ENCODE measurements at regions not wholly inside any gene's neighbourhood (a gene's known extent, or its start where the extent isn't known, plus 50 kb on each side); places are given as distances from the start of the nearest gene placed in this dataset.

GRCh38 chr17:71398800-71399219 is 722.0 kb upstream of the SOX9 start:
- 39% methylated on average over 4 of the region's 4 CpGs for WGBS
- Histone ChIP-seq H3K4me3 (no peak overlapping the region), H3K27ac (no peak overlapping the region), H3K27me3 (replicated peaks; ENCODE audit: insufficient read depth) (no peaks in the 10 kb centered on the region), H3K9me3 (no peaks in the 10 kb centered on the region), H3K4me1 (replicated peaks) (no peaks in the 10 kb centered on the region), H3K36me3 (no peaks in the 10 kb centered on the region)
- TF ChIP-seq CTCF (IDR thresholded peaks at IDR 0.05) (no peak), POLR2A (IDR thresholded peaks at IDR 0.05) (no peak), POLR2AphosphoS5 (IDR thresholded peaks at IDR 0.05) (no peak)
- no peak for DNase-seq (ENCODE audit: low spot score)
- intact Hi-C loops (cut with DNase I), result no loop called here

DNA sequence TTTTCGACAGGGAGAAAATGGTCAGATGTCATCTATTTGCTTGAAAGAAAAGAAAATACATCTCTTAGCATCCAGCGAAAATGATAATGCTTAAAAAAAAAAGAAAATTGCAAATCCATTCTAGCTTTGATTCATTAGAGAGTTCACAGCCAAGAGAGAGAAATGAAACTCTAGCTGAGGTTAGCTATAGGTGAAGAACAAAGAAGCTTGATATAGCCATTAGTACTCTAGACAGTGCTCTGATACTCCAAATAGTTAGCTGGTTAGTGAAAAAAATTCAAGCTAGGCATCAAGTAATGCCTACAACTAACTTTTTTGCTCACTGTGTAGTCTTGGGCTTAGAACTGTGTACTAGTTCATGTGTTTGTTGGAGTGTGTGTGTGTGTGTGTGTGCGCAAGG is 721.6 kb upstream of the SOX9 start:
- H3K9me3 ChIP-seq, result no peaks in the 10 kb centered on the region
- H3K36me3 ChIP-seq, result no peaks in the 10 kb centered on the region
- no peaks in the 10 kb centered on the region for H3K4me1 ChIP-seq (replicated peaks)
- intact Hi-C loops (cut with DNase I), result no loop called here
- no peak for DNase-seq (ENCODE audit: low spot score)
- 37% methylated on average over 3 of the region's 3 CpGs for WGBS
- no peaks in the 10 kb centered on the region for H3K27me3 ChIP-seq (replicated peaks; ENCODE audit: insufficient read depth)
- no peak overlapping the region for H3K4me3 ChIP-seq
- TF ChIP-seq POLR2A (IDR thresholded peaks at IDR 0.05), result no peak
- no peak for TF ChIP-seq CTCF (IDR thresholded peaks at IDR 0.05)
- no peak for TF ChIP-seq POLR2AphosphoS5 (IDR thresholded peaks at IDR 0.05)
- no peak overlapping the region for H3K27ac ChIP-seq

DNA sequence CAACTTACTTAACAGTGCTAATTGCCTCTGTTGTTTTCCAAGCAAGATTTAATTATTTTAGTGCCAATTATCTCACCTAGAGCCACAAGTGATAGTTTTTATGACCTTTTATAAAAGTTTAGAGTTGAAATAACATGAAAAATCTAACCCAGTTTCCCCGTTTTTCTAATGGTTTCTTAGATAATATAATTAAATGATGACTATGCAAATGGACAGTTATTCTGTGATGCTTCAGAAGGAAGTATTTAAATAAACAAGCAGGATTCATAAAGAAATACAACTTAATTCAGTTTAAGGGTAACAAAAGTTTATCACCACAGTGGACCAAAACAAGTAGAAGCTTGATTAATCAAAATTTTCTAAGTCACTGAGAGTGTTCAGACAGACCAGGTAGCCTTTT is 721.2 kb upstream of the SOX9 start:
- H3K27ac ChIP-seq, result no peak overlapping the region
- no peaks in the 10 kb centered on the region for H3K27me3 ChIP-seq (replicated peaks; ENCODE audit: insufficient read depth)
- TF ChIP-seq POLR2AphosphoS5 (IDR thresholded peaks at IDR 0.05), result no peak
- no peak for TF ChIP-seq CTCF (IDR thresholded peaks at IDR 0.05)
- TF ChIP-seq POLR2A (IDR thresholded peaks at IDR 0.05), result no peak
- intact Hi-C loops (cut with DNase I), result no loop called here
- no peak for DNase-seq (ENCODE audit: low spot score)
- no peaks in the 10 kb centered on the region for H3K9me3 ChIP-seq
- 45% methylated on average over 1 of the region's 1 CpG for WGBS
- no peak overlapping the region for H3K4me3 ChIP-seq
- H3K4me1 ChIP-seq (replicated peaks), result no peaks in the 10 kb centered on the region
- H3K36me3 ChIP-seq, result no peaks in the 10 kb centered on the region

- WGBS, result 93% methylated on average over 1 of the region's 1 CpG
- Histone ChIP-seq H3K36me3 (no peaks in the 10 kb centered on the region), H3K27ac (no peak overlapping the region), H3K27me3 (replicated peaks; ENCODE audit: insufficient read depth) (no peaks in the 10 kb centered on the region), H3K4me1 (replicated peaks) (no peaks in the 10 kb centered on the region), H3K4me3 (no peak overlapping the region), H3K9me3 (no peaks in the 10 kb centered on the region)
- no peak for TF ChIP-seq CTCF (IDR thresholded peaks at IDR 0.05)
- TF ChIP-seq POLR2AphosphoS5 (IDR thresholded peaks at IDR 0.05), result no peak
- TF ChIP-seq POLR2A (IDR thresholded peaks at IDR 0.05), result no peak
- DNase-seq (ENCODE audit: low spot score), result no peak
- intact Hi-C loops (cut with DNase I), result no loop called here
These were observed 718.8 kb upstream of the SOX9 start for GRCh38 chr17:71402007-71402406.

DNA sequence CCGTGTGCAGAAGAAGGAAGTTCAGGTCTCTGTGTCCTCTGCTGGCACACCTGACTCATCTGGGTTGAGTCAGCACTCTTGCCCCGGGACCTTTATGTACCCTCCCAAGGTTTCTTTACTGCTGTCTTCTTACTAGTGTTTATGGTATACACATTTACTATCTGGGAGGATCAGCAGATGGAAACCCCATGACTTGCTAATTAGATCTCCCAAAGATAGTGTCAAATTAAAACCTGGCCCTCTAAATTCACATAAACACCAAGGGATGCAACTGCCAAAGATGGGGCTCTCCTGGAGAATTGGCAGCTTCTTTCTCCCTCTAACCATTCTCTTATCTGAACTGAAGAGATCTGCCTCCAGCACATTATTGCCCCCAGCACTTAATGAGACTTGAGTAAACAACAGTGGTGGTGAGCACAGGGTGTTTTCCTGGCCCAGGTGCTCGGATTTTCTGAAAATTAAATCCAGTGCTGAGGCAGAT is 718.1 kb upstream of the SOX9 start:
- intact Hi-C loops (cut with DNase I), result no loop called here
- Histone ChIP-seq H3K36me3 (no peaks in the 10 kb centered on the region), H3K27ac (no peak overlapping the region), H3K27me3 (replicated peaks; ENCODE audit: insufficient read depth) (no peaks in the 10 kb centered on the region), H3K4me3 (no peak overlapping the region), H3K4me1 (replicated peaks) (no peaks in the 10 kb centered on the region), H3K9me3 (no peaks in the 10 kb centered on the region)
- 29% methylated on average over 3 of the region's 3 CpGs for WGBS
- TF ChIP-seq POLR2A (IDR thresholded peaks at IDR 0.05) (no peak), POLR2AphosphoS5 (IDR thresholded peaks at IDR 0.05) (no peak), CTCF (IDR thresholded peaks at IDR 0.05) (no peak)
- no peak for DNase-seq (ENCODE audit: low spot score)
